Left colon (tissue), 2 donors: ENCODE measurements at regions not wholly inside any gene's neighbourhood (a gene's known extent, or its start where the extent isn't known, plus 50 kb on each side); places are given as distances from the start of the nearest gene placed in this dataset.
"Not testable (repeated sequence)": the region's sequence is repeated elsewhere in the genome, so short reads cannot be mapped to it uniquely, and the experiment has no call there.

ENCODE experiments used
- ATAC-seq: fragments of 200-7000 bp; cut with Tn5 transposase; one replicate; pipeline ENCODE4 v1.9.1; 2020; ENCODE audit warnings: mild to moderate bottlenecking, moderate library complexity
- DNase-seq, 2 donors: peaks; one replicate each; pipeline ENCODE4 v3.0.0-alpha.2; 2020
- intact Hi-C, 2 donors: fragments of 100-400 bp; cut with DNase I in 1 of 2; cut with micrococcal nuclease in 1 of 2; formaldehyde crosslinking; loops; one replicate each; pipeline versions ENCODE4 v1.11.2 to v1.14.0; 2022; cut with DNase I, micrococcal nuclease
- donor health status: DM: no; HTN: no; CAD: no.
- donor health status: DM: yes; HTN: yes; CAD: no.

- intact Hi-C loops, ATAC-seq, DNase-seq: not testable (repeated sequence)
These were observed 51.4 kb upstream of the INPP4B start for GRCh38 chr4:142897518-142897917.

GRCh38 chr4:142900622-142901021, 54.5 kb upstream of the INPP4B start:
- no peak for ATAC-seq
- intact Hi-C loops: no loop called here

GRCh38 chr4:142901166-142901662, 55.1 kb upstream of the INPP4B start:
- DNase-seq: peak in 1 of 2 donors; percentile 13
- intact Hi-C loops: no loop called here

More at GRCh38 chr4:142900622-142901021, 54.5 kb upstream of the INPP4B start:
- DNase-seq: no peak

GRCh38 chr4:142903617-142904016, 57.5 kb upstream of the INPP4B start:
- intact Hi-C loops, DNase-seq: not testable (repeated sequence)

More at GRCh38 chr4:142901166-142901662, 55.1 kb upstream of the INPP4B start:
- no peak for ATAC-seq

GRCh38 chr4:142909908-142910307, 63.8 kb upstream of the INPP4B start:
- intact Hi-C loops: no loop called here
- DNase-seq: no peak
- no peak for ATAC-seq

More at GRCh38 chr4:142903617-142904016, 57.5 kb upstream of the INPP4B start:
- ATAC-seq: not testable (repeated sequence)

GRCh38 chr4:142913034-142913433, 66.9 kb upstream of the INPP4B start:
- no peak for DNase-seq
- intact Hi-C loops: no loop called here
- no peak for ATAC-seq

GRCh38 chr4:142913461-142914030, 67.4 kb upstream of the INPP4B start:
- DNase-seq (no peak), ATAC-seq (no peak)
- intact Hi-C loops: no loop called here

GRCh38 chr4:142917678-142918077, 71.6 kb upstream of the INPP4B start:
- no peak for DNase-seq
- intact Hi-C loops: no loop called here
- no peak for ATAC-seq

GRCh38 chr4:142922720-142923119, 76.6 kb upstream of the INPP4B start:
- ATAC-seq: no peak
- no peak for DNase-seq
- intact Hi-C loops: no loop called here

DNA sequence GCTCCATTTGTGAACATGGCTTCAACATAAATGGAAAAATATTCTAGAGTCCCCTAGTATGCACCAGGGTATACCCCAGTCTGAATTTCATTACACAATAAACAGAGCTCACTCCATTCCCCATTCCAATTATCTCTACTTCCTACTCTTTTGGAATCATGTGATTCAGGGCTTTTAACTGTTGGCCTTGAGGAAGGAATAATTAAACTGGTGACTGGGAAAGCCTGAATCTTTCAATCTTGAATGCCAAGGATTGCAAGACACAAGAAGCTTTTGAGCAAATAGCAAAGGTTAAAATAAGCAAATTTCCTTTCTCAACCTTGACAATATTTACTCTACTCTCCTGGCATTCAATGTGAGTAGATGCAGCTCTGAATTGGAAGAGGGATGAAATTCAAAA, 77.5 kb upstream of the INPP4B start:
- intact Hi-C loops: no loop called here
- ATAC-seq (no peak), DNase-seq (no peak)

GRCh38 chr4:142925161-142925560, 79.1 kb upstream of the INPP4B start:
- intact Hi-C loops: no loop called here
- ATAC-seq: no peak
- no peak for DNase-seq

- ATAC-seq (no peak), DNase-seq (no peak)
- intact Hi-C loops: no loop called here
These were observed 81.6 kb upstream of the INPP4B start for GRCh38 chr4:142927721-142928120.

DNA sequence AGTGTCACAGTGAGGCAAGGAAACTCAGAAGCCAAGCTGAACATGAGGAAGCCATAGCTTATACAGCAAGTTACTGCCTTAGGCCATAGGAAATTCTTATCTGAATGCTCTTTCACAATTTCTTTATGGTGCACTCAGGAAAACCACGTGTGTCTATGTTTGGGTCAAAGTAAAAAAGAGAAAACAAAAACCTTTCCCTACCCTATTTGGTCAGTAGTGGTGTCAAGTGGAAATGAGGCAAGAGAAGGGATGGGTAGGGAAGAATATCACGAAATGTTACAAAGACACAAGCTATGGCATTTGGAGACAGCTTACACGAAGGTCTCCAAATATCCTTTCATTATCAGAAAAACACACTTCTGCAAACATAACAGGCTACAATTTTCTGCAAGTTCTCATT, 83.4 kb upstream of the INPP4B start:
- intact Hi-C loops: no loop called here
- no peak for ATAC-seq
- DNase-seq: no peak

DNA sequence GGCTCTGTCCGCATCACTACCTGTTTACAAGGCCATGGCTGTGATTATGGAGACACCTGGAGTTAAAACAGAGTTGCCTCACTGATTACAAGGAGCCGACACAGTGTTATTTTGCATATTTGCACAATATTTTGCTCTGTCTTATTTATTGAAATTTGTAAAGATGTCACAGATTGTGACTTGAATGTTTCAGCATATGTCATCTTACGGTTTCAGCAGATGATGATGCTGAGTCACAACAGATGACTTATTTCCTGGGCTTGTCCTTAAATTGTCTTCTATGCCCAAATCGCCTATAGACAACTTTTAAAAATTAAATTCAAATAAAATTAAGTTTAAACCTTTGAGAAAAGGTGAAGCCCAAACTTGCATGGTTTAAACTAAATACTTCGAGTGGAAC, 87.1 kb upstream of the INPP4B start:
- no peak for DNase-seq
- intact Hi-C loops: no loop called here

GRCh38 chr4:142940425-142941330, 94.6 kb upstream of the INPP4B start:
- ATAC-seq (peak; percentile 72), DNase-seq (peak in 1 of 2 donors; percentile 34)
- intact Hi-C loops: no loop called here

More for the DNA sequence above, 87.1 kb upstream of the INPP4B start:
- no peak for ATAC-seq

GRCh38 chr4:142944565-142944964, 98.5 kb upstream of the INPP4B start:
- intact Hi-C loops: no loop called here
- no peak for ATAC-seq
- DNase-seq: no peak

DNA sequence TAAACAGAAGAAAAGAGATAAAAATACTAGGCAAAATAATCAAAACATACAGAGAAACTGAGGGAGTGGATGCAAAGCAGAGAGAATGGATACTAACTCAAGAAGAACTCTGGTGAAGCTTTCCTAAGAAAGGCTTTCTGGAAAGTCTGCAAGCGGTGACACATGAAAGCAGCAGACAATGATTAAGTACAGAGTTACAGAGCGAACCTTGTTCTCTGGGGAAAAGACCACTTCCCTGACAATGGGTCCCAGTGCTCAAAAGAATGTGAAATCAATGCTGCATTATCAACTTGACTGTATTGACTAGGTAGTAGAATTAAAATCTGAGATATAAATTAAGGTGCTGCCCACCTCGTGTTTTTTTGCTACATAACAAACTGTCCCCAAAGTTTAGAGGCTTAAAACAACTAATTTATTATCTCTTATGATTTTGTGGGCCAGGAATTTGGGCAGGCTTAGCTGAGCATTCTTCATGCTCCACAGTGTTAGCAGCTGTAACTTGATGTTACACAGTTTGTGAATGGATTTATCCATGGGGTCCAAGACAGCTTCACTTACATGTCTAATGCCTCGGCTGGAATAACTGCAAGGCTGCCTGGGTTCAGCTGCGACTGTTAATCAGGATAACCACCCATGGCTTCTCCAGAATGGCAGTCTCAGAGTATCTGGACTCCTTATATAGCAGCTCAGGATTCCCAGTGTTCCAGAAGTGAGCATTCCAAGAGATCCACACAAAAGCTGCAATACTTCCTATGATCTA, 106.9 kb upstream of the INPP4B start:
- DNase-seq (no peak), ATAC-seq (no peak)
- intact Hi-C loops: no loop called here

GRCh38 chr4:142954415-142954814, 108.3 kb upstream of the INPP4B start:
- intact Hi-C loops: no loop called here
- ATAC-seq: no peak
- DNase-seq: no peak

- intact Hi-C loops: no loop called here
- ATAC-seq (no peak), DNase-seq (no peak)
These were observed 109.4 kb upstream of the INPP4B start for GRCh38 chr4:142955501-142955900.
